Fibroblast of skin of left quadriceps (primary cell): ENCODE measurements at regions not wholly inside any gene's neighbourhood (a gene's known extent, or its start where the extent isn't known, plus 50 kb on each side); places are given as distances from the start of the nearest gene placed in this dataset.
"Not testable (repeated sequence)": the region's sequence is repeated elsewhere in the genome, so short reads cannot be mapped to it uniquely, and the experiment has no call there.

Experiments used
- DNase-seq, 2 experiments: peaks; one replicate each; pipeline ENCODE4 v3.0.0-alpha.2; 2013; ENCODE audit warnings: low read depth in 2 of 2

- peak; percentile 33 to 34 for DNase-seq
Observed at GRCh38 chr5:101390151-101390908, 487.2 kb upstream of the ST8SIA4 start.

DNA sequence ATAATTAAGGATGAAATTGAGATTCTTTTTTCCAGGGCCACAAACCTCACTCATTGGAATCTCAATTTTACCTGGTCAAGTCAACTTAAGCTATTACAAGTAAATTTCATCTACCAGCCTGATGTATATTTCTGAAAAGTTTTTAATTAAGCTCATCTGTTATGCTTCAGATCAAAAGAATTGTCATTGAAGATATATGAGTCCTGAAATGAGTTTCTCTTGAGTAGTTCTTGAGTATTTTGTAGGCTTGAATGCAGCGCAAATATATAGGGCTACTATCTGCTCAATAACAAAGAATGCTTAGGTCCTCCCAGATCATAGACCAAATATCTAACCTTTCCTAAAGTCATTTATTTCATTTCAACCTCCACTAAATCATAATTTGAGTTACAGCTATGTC lies 482.2 kb upstream of the ST8SIA4 start:
- no peak for DNase-seq

- DNase-seq, result no peak
Observed at GRCh38 chr5:101370181-101370580, 467.1 kb upstream of the ST8SIA4 start.

DNA sequence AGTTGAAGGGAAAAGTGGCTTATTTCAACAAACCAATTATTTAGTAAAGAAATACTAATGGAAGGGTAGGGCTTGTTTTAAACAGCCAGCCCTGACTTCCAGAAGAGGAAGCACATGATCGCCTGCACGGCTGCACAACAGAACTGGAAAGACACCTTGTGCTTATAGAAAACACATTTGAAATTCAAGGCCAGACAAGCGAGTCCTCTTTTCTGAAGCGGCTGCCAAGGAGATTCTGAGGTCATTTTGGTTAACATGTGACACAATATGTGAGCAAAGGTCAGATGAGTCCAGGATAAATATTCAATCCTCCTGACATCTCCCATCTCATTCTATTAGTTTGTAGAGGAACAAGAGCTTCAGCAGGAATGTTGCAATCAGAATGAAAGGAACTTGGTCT lies 461.4 kb upstream of the ST8SIA4 start:
- peak in 1 of 2 experiments; percentile 0 for DNase-seq

DNA sequence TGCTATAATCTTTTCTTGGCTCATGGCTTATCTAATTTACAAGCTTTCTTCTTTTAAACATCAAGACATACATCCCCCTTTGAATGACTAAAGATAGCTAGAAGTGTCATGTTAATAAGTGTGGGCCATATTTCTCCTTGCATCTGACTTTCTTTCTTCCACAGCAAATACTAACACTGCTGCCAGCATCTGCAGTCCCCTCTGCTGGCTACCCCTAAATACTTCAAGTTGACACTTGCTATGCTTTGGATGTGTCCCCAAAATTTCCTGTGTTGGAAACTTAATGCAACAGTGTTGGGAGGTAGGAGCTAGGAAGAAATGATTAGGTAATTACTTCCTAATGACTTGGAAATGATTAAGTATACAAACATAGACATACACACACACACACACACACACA lies 459.0 kb upstream of the ST8SIA4 start:
- no peak for DNase-seq

DNA sequence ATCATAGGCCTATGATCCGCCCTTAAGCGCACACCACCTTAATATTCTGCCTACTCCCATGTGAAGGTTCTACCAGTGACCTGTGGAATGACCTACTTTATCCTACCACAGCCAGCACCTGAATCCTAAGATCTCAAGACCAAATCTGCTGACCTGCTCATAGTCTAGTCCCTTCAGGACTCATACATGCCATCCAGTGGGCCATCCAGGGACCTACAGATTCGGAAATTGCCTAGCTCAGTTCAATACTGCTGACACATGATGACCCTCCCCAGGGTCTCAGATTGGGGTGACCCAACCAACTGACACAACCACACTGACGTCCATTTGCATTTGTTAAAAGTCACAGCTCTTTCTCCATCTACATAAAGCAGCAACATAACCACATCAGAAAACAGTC lies 443.8 kb upstream of the ST8SIA4 start:
- no peak for DNase-seq

DNA sequence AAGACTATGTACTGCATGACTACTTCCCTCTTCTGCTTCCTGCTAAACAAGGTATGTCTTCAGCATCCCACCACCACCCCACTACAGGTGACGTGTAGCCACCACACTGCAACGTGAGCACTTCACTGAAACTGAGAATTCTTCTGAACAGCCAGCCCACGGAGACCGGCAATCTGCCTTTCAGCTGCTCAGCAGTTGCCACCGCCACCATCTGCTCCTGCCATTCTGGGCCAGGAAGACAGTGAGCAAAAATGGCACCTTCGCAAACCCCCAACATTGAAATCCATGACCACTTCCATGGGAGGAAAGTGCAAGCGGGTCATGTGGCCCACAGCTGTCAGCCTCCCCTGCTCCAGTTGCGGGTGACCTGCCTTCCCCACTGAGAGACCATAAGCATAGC lies 443.4 kb upstream of the ST8SIA4 start:
- DNase-seq, result no peak

DNA sequence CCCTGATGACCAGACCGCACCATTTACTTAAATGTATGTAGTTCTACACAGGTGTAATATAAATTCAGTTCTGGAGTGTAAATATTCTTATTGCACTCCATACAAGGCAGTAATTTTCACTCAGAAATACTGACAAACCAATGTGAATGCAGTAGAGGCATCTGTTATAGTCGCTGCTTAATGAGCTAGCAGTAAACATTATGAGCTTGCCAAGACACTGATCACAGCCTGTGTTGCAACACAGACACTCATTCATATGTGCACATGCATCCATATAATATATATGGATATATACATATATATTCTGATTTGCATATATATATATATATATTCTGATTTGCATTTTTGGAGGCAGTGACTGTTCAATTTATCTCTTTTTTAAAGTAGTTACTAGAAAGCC lies 435.1 kb upstream of the ST8SIA4 start:
- no peak for DNase-seq

GRCh38 chr5:101327816-101328215 lies 424.7 kb upstream of the ST8SIA4 start:
- no peak for DNase-seq

GRCh38 chr5:101326766-101327165 lies 423.7 kb upstream of the ST8SIA4 start:
- no peak for DNase-seq

- DNase-seq, result not testable (repeated sequence)
Observed at GRCh38 chr5:101316401-101316800, 413.3 kb upstream of the ST8SIA4 start.

- DNase-seq, result no peak
Observed at GRCh38 chr5:101306391-101307137, 403.5 kb upstream of the ST8SIA4 start.

DNA sequence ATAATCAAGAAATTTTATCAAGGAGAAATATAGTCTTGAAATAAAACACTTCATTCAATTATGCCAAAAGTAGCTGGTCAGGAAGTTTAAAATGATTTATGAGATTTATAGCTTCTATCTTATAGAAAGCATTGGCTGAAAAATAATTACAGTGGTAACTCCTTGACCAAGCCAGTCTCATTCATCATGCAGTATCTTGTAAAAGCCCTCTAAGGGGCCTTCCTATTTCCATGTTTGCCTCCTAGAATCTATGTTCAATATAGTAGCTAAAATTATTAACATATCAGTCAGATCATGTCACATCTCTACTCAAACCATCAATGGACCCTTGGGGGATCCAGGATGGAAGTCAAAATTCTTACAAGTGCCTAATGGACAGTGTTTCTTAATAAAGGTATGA lies 393.4 kb upstream of the ST8SIA4 start:
- DNase-seq, result no peak

GRCh38 chr5:101292199-101292598 lies 389.1 kb upstream of the ST8SIA4 start:
- no peak for DNase-seq

- DNase-seq, result not testable (repeated sequence)
Observed at GRCh38 chr5:101290761-101291160, 387.7 kb upstream of the ST8SIA4 start.

DNA sequence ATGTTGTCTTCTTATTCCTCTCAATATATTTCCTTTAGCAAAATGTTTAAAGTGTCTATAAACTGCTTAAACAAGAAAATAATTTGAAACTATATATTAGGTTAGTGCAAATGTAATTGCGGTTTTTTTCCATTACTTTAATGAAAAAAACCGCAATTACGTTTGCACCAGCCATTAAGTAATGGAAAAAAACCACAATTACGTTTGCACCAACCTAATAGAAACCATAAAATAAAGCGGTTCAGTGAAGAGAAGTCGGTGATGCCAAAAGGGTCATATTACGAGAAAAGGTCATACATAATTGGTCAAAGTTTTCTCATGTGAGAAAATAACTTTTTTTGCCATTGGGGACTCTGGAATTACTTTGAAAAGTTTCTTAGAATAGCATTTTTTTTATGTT lies 385.6 kb upstream of the ST8SIA4 start:
- DNase-seq, result no peak

- DNase-seq, result no peak
Observed at GRCh38 chr5:101284736-101285375, 381.8 kb upstream of the ST8SIA4 start.

GRCh38 chr5:101283938-101284337 lies 380.9 kb upstream of the ST8SIA4 start:
- not testable (repeated sequence) for DNase-seq

- no peak for DNase-seq
Observed at GRCh38 chr5:101278917-101279316, 375.8 kb upstream of the ST8SIA4 start.

DNA sequence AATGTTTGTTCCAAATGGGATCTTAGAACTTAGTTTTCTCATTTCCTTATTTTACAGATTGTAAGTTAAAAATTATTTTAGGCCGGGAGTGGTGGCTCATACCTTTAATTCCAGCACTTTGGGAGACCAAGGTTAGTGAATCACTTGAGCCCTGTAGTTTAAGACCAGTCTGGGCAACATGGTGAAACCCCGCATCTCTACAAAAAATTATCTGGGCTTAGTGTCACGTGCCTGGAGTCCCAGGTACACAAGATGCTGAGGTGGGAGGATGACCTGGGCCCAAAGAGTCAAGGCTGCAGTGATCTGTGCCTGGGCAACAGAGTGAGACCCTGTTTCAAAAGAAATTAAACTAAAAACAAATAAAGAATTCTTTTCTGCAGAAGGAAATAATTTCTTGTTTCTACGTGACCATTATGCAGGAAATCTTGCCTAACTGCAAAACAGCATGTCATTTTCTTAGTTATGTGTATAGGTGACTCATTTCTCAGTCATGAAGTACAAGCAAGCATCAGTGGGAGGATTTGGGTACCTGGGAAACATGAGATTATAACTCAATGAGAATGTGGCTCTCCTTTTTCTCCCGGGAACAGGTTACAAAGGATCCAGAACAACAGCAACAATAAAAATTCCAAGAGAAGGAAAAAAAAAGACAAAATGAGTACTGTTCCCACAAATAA lies 375.1 kb upstream of the ST8SIA4 start:
- DNase-seq, result no peak

GRCh38 chr5:101271945-101272344 lies 368.9 kb upstream of the ST8SIA4 start:
- no peak for DNase-seq

- no peak for DNase-seq
Observed at GRCh38 chr5:101271416-101271815, 368.3 kb upstream of the ST8SIA4 start.
